ENCODE measurements at regions not wholly inside any gene's neighbourhood (a gene's known extent, or its start where the extent isn't known, plus 50 kb on each side); places are given as distances from the start of the nearest gene placed in this dataset.

DNA sequence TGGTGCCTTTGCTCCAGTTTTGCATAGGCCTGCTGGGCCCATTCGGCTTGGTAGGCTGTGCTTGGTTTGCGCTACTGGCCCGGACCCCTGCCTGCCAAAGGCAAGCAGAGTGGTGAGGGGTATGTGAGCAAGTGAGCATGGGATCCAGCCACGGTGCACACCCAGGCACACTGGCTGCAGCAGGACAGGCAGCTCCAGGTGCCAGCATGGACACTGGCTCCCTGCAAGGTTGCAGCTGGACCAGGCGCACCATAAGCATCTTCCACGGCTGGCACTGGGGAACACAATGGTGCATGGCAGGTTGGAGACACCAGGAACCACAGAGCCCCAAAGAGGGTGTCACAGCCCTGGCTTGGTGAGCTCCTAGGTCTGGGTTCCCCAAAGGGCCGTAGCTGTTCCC lies 693.5 kb upstream of the PTBP2 start:
- TF ChIP-seq EZH2 (IDR thresholded peaks at IDR 0.05; ENCODE audit: borderline replicate concordance, low read depth, low read length, severe bottlenecking) (no peak), POLR2AphosphoS5 (IDR thresholded peaks at IDR 0.05; ENCODE audit: insufficient read depth, low read depth, low read length) (no peak)
- TF ChIP-seq, protein P1, sequence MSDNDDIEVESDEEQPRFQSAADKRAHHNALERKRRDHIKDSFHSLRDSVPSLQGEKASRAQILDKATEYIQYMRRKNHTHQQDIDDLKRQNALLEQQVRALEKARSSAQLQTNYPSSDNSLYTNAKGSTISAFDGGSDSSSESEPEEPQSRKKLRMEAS (IDR thresholded peaks at IDR 0.05; ENCODE audit: insufficient read depth, insufficient read length), result no peak

Measured in endothelial cell of umbilical vein (primary cell).